GM04504 (cell line): ENCODE measurements at regions not wholly inside any gene's neighbourhood (a gene's known extent, or its start where the extent isn't known, plus 50 kb on each side); places are given as distances from the start of the nearest gene placed in this dataset.
A peak's percentile ranks its signal among the peaks of the same experiment; 100 is the strongest.
"Not testable (repeated sequence)": the region's sequence is repeated elsewhere in the genome, so short reads cannot be mapped to it uniquely, and the experiment has no call there.

Experiments used
- DNase-seq: peaks from one replicate; pipeline ENCODE4 v3.0.0-alpha.2; 2012; ENCODE audit warnings: low read depth

DNA sequence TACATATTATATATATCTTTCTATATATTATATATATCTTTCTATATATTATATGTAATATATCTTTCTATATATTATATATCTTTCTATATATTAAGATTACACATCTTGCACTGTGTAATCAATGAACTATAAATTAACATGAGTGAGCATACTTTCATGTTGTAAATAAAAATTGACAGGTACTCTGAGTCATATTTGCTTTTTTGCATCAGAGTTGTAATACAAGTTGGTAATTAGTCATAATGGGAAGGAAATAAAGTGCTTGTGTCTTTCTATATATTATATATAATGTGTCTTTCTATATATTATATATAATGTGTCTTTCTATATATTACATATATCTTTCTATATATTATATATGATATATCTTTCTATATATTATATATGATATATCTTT lies 172.5 kb upstream of the MAGI2 start:
- DNase-seq: not testable (repeated sequence)

DNA sequence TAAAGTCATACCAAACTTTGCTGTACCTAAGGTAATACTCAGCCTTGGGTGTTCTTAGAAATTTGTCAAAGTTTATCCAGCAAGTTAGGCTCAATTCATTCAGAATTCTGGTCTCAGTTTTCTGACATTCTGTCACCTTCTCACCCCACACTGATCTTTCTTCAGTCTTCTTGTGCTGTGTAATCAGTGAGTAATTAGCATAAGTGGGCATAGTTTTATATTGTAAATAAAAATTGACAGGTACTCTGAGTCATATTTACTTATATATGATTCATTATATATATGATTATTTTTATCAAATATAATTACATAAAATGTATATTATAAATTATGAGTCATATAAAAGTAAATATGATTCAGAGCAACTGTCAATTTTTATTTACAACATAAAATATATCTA lies 170.9 kb upstream of the MAGI2 start:
- no peak for DNase-seq

DNA sequence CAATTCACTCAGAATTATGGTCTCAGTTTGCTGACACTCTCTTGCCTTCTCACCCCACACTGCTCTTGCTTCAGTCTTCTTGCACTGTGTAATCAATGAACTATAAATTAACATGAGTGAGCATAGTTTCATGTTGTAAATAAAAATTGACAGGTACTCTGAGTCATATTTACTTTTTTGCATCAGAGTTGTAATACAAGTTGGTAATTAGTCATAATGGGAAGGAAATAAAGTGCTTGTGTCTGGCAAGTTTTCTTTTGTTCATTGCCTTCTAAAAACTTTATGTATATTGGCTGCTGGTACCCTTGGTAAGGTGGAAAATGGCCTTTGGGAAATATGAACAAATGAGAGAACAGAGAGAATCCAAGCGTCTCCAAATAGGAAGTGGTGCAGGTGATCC lies 169.3 kb upstream of the MAGI2 start:
- no peak for DNase-seq

DNA sequence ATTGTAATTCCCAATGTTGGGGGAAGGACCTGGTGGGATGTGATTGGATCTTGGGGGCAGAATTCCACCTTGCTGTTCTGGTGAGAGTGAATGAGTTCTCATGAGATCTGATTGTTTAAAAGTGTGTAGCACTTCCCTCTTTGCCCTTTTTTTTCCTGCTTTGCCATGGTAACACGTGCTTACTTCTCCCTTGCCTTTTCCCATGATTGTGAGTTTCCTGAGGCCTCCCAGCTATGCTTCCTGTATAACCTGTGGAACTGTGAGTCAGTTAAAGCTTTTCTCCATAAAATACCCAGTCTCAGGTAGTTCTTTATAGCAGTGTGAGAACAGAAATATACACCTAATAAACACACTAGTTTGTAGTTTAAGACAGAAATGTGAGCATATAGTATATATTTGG lies 166.8 kb upstream of the MAGI2 start:
- no peak for DNase-seq

DNA sequence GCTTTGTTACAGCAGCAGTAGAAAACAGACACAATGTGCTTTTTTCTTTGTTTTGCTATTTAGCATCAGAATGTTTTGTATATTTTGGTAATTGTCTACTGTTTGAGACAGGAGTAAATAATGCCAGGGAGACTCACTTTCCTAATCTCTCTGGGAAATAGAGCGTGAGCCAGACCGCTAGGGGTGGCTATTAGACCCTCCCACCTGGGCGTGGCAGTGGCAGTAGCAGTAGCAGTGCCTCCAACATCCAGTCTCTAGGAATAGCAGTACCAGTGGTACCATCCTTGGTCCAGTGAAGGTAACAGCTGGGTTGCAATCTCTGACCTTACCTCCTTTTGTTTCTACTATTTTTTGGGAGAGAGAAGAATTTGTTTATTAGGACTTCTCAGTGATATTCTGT lies 165.7 kb upstream of the MAGI2 start:
- DNase-seq: no peak

DNA sequence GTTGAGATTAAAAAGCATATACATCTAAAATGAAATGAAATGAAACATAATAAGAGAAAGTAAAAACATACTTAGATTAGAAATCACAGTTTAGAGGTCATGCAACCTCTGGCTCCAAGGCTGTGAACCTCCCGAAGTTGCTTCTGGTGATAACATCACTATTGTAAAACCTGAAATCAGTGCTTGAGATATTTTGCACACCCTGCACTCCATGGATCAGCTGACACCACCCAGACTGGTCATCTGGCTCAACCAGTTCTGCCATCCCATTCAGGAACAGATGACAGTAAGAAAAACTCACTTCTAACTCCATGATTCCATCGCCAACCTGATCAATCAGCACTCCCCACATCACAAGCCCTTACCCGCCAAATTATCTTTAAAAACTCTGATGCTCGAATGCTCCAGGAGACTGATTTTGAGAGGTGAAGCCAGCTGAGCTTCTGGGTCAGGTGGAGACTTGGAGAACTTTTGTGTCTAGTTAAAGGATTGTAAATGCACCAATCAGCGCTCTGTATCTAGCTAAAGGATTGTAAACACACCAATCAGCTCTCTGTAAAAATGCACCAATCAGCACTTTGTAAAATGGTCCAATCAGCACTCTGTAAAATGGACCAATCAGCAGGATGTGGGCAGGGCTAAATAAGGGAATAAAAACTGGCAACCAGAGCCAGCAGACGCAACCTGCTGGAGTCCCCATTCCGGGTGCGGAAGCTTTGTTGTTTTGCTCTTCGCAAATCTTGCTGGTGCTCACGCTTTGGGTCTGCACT lies 162.6 kb upstream of the MAGI2 start:
- DNase-seq: no peak

DNA sequence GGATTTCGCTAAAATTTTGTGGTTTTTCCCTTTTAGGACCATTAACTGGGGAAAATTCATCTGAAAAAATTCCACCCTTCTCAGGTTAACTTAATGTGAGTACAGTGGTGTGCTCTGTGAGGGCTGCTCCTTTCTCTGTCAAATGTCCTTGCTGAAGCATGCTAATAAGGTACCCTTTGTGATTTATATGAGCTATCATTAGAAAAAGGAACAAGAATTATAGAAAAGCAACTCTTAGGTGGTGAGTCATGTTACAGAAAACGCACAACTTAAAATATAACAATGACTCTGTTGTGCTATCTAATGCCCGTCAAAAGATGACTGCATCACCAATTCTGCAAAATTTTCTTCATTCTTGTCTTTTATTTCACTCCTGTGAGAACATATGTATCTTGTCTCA lies 162.0 kb upstream of the MAGI2 start:
- DNase-seq: no peak

DNA sequence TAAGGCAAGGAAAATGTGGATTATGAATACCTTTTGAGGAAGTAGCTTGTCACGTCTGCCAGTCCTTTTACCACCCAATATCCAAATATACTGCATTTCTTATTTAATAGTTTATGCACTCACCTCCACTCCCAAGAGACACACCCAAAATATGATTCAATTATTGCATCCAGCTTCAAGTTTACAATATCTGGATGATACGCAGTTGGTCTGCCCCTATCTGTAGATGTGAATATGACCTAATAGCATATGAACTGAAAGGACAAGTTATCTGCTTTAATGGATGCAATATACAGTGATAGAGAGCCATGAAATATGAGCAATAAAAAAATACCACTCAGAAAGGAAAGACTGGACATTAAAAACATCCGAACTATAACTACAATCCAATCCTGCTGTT lies 159.4 kb upstream of the MAGI2 start:
- DNase-seq: no peak

DNA sequence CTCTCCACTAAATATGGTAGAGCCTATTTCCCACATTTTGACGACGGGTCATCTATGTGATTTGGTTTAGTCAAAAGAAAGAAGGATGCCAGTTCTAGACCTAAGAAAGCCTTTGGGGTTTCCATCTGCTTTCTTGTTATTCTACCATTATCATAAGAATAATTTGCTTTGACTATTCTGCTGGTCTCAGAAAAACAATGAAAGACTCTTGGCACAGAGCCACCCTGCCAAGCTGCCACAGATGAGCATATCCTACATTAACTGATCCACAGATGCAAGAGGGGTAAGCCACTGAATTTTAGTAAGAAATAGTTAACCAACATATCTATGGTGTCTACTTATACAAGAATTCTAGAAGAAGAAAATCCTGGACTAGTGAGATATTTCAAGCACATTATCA lies 158.6 kb upstream of the MAGI2 start:
- no peak for DNase-seq

DNA sequence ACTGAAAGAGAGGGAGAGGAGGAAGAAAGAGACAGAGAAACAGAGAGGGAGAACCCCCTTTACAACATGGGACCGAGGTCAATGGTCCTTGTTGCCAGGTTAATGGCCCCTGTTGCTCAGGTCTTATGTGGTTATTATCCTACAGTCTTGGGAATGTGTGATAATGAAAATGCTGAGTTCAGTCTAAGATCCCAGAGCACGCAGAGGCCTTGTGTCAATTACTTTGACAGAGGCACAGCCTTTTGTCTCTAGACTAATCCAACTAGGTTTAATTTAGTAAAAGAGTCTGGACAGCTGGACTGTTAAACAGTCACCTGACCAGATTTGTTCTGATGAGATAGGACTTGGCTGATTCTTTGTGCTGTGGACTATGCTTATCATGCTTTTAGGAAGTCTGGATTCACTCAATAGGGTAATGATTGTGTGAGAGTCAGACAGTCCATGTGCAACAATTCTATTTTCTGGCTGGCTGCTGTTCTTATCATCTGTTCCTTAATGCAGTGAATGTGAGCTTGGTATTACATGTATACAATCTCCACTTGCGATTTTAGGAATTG lies 157.4 kb upstream of the MAGI2 start:
- no peak for DNase-seq

DNA sequence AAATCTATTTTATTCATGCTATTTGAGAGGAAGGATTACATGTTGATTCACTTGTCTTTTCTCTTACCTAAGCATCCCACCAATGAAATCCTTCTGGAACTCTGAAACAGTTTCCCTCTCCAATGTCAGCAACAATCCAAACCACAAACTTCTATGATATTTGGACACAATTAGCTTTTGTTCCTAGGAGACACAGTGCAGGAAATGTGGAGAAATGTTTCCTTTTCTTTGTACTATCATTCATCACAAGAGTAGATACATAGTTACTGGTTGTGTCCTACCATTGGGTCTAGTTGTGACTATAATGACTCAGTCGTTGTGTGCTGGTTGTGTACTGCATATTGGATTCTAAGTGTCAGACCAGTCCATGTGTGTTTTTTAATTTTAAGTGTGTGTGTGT lies 156.8 kb upstream of the MAGI2 start:
- peak; percentile 4 for DNase-seq

DNA sequence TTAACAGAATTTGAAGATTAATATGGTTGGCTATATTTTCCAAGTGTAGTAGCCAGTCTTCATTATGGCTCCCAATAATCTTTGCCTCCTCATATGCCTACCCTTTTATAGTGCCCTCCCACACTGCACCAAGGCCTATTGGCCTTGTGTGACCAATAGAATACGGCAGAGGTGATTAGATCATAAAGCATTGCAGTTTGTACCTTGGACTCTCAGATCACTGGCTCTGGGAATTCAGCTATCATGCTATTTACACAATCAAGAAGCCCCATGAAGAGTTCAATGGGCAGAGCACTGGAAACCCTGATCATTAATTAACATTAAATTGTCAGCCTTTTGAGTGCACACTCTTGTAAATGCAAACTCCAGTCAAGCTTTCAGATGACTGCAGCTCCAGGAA lies 154.5 kb upstream of the MAGI2 start:
- DNase-seq: no peak

DNA sequence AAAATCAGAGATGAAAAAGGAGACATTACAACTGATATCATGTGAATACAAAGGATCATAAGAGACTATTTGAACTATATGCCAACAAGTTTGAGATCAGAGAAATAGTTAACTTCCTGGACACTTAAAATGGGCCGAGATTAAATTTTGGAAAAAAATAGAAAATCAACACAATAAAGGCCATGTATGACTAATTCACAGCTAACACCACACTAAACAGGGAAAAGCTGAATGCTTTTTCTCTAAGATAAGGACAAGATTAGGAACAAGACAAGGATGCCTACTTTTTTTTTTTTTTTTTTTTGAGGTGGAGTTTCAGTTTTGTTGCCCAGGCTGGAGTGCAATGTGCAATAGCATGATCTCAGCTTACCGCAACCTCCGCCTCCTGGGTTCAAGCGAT lies 151.4 kb upstream of the MAGI2 start:
- no peak for DNase-seq

DNA sequence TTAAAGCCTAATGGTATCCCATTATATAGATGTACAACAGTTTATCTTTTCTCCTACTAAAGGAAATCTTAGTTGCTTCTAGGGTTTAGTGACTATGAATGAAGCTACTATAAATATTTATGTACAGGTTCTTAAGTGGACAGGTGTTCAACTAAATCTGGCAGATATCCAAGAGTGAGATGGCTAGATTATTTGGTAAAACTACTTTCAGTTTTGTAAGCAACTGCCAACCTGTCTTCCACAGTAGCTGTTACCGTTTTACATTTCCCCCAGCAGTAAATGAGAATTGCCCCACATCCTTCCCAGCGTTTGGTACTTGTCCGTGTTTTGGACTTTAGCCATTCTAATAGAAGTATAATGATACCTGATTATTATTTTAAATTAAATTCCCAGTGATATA lies 144.9 kb upstream of the MAGI2 start:
- DNase-seq: no peak

DNA sequence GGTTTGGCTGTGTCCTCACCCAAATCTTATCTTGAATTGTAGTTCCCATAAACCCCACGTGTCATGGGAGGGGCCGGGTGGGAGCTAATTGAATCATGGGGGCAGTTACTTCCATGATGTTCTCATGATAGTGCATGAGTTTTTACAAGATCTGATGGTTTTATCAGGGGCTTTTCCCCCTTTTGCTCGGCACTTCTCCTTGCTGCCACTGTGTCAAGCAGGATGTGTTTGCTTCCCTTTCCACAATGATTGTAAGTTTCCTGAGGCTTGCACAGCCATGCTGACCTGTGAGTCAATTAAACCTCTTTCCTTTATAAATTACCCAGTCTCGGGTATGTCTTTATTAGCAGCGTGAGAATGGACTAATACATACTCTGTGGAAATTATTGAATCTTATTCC lies 141.2 kb upstream of the MAGI2 start:
- DNase-seq: not testable (repeated sequence)

DNA sequence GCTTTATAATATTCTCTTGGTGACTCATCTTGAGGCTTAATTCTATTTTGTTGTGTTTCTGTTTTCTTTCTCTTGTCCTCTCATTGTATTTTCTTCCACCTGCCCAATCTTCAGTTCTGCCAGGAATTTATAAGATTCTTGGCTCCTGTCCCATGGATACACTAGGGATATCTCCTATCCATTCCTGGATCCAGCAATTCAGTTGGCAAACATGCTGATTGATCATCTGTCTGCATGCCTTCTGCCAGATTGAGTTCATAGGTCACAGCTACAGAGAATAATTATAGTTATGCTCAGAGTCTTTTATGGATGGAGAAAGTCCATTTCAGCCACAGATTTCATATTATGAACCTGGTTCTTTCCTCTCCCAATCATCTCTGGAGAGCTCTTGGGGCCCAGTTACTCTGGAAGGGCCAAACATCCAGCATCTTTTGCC lies 140.4 kb upstream of the MAGI2 start:
- no peak for DNase-seq

DNA sequence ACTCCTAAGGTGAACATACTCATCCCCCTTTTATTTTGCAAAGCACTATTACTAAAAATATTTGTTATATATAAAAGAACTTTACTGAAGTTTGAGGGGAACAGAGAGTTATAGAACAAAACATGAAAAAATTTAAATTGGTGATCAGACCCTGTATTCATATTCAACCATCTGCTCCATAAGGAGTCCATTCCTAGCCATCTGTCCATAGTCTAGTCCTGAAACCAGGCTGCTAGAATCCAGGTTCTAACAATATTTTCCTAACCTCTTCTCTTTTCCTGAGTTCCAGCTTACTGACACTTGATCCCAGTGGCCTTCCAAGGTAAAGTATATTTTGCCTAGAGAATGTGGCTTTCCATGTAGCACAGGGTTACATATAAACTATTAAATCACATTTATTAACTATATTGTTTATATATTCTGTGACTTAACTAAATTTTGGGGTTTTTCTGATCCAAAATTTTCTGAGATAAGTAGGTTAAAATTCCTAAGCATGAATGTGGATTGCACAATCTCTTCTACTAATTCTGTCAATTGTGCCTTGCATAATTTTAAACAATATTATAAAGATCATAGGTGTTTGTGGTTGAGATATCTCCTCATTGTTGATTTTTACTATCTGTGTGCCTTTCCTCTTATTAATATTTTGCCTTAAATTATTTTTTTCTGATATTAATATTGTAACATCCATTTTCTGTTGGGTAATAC lies 137.6 kb upstream of the MAGI2 start:
- no peak for DNase-seq

DNA sequence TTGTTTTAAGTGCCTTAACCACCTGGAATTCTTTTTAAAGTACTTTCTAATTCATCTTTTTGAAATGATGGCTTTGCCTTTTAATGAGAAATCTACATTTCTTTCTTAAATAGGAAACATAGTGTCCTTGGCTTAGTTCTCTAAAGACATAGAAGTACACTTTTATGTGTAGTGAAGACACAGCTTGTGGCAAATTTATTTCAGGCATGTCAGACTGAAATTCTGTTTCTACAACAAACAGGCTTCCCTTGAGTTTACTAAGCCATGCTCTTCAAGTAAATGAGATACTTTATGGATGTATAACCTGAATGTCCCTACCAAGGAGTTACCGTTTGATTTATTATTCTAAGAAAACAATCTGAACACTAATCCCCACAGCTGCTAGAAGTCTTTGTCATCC lies 136.9 kb upstream of the MAGI2 start:
- DNase-seq: no peak

DNA sequence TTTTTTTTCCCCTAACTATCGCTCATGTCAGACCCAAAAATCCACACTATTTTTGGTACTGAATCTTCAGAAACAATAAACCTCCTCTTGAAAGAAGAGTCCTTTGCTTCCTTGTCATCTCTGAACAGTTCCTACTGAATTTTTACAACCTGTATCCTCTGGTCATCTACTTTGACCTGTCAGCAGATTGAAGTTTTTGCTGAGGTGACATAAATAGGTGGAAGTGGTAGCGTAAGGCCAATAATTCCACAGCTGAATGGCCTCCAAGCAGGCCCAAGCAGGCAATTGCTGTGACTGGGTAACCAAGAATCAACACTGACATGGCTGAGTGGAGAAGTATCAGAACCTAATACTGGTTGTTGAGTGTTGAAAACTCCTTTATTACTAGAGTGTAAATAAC lies 117.4 kb upstream of the MAGI2 start:
- no peak for DNase-seq

DNA sequence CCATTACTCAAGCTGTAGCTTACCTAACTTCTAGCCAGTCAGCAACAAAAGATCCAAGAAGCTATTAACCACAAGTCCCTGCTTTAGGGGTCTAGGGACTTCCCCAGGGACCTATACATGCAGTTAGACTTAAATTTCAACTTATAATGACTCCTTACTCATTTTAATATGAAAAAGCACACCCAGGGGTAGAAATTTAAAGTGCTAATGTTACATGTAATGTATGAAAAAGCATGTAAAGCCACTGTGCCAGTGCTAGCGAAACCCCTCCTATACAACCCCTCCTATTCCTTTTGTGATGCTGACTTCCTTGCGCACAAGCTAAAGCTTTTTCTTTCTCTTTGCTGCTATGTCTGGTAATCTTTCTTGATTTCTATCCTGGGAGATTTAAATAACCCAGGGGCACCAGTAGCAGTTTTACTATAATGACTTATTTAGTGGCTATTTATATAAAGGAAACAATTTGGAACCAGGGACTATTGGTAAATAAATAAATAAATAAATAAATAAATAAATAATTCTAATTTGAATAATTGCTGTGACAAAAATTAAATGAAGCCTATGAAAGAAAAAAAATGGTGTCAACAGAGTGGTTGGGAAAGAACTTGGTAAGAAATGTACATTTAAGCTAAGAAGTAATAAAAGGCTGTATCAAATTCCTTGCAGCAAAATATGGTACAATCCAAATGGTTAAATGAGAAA lies 110.5 kb upstream of the MAGI2 start:
- no peak for DNase-seq

DNA sequence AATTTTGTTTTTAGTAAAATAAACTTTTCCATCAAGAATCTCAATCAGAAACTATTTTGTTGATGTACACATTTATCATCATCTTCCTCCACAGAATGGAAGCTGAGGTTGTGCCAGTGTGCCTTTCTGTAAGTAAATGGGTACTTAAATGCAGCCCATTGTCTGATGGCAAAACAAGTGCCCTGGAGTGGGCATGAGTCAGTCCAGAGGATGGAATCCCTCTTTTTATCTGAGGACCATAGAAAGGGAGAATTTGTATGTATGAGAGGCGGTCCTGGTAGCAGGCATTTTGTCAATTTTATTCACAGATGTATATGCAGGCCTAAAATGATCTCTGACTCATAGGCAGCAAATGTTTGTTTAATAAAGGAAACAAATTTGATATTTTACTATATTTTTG lies 102.1 kb upstream of the MAGI2 start:
- DNase-seq: no peak

DNA sequence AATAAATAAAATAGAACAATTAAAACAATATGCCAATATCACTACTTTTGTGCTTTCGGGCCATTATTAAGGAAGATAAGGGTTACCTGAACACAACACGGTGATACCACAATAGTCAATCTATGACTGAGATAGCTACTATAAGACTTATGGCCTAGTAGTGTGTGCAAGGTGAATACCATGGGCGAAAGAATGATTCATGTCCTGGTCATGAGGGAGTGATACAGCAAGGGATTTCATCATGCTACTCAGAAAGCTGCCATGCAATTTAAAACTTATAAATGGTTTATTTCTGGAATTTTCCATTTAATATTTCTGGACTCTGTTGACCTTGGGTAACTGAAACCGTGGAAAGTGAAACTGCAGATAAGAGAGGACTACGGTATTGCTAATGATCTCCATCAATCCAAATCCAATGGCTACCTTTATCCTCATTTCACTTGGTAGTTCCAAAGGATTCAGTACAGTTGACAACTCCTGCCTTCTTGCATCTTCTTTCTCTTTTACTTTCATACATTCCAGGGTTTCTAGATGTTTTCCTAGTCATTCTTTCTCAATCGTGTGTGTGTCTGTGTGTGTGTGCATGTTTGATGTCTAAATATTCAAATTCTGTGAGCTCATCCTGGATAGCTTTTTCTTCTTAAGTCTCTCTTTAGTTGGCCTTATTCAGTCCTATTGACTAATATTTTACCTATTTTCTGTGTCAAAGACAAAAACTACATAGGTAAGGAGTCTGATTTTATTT lies 100.5 kb upstream of the MAGI2 start:
- DNase-seq: peak; percentile 3
